ENCODE measurements at regions not wholly inside any gene's neighbourhood (a gene's known extent, or its start where the extent isn't known, plus 50 kb on each side); places are given as distances from the start of the nearest gene placed in this dataset.

DNA sequence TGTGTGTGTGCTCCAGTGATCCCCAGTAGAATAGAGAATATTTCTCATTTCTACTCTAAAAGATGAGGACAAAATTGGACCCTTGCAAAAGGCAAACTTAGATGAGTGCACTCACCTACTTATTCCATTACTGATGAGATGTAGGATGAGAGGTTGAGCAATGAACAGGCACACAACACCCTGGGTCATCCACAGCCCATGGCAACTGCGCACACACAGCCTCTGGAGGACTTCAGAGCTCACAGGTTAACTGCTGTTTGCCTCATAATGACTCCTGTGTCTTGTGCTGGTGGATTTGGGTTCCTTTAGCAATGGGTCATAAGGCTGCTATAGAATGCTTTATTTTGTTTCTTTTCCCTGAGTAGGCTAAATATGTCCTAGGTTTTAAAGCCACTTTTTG is 103.6 kb upstream of the TNFAIP3 start:
- DNase-seq = no peak

DNA sequence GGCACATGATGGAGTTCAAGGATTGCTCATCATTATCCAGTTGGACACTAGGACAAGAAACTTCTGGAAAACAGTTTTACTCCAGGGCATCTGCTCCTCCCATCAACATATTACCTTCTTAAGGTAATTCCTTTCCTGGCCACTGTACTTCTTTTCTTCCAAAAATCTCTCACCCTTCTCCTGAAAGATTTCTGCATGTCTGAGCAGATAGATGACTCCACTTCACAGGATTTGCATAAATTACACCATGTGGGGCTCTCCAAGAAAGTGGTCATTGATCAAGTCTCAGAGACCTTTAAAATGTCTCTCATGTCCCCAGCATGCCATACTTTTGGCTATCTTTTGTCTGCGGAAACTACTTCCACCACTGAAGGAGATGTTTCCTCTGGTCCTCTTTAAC is 103.2 kb upstream of the TNFAIP3 start:
- no peak for DNase-seq

DNA sequence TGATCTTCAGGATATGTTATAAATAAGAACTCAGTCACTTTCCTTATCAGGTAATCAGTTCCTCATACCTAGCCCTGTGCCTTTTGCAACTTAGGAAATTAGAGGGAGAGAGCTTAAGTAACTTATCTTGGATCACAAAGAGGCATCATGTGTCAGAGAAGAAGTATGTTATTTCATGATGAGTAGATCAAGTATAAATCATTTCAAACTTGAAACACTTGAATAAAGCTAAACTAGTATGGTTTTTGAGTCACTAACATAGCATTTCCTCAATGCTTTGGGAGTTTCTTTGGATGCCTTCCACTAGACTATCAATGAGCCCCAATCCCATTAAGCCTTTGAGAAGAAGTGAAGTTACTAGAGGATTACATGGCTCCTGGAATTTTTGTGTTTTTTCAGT is 102.6 kb upstream of the TNFAIP3 start:
- no peak for DNase-seq

DNA sequence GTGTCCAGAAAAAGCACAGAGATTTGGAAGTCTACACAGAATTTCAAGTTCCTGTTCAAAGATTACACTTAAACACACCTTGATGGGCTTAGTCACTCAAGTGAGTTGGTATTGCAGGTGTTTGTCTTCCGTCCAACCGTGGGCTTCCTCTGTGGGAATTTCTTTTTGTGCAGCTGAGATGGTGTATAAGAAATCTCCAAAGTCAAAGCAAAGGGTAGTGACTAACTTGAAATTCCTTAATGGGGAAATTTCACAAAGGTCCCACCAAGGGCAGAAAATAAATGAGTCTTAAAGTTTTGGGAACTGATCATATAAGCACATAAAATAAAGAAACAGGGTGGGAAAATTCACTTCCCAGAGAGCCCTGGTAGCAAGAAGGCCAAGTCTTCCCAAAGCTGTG is 102.0 kb upstream of the TNFAIP3 start:
- no peak for DNase-seq

DNA sequence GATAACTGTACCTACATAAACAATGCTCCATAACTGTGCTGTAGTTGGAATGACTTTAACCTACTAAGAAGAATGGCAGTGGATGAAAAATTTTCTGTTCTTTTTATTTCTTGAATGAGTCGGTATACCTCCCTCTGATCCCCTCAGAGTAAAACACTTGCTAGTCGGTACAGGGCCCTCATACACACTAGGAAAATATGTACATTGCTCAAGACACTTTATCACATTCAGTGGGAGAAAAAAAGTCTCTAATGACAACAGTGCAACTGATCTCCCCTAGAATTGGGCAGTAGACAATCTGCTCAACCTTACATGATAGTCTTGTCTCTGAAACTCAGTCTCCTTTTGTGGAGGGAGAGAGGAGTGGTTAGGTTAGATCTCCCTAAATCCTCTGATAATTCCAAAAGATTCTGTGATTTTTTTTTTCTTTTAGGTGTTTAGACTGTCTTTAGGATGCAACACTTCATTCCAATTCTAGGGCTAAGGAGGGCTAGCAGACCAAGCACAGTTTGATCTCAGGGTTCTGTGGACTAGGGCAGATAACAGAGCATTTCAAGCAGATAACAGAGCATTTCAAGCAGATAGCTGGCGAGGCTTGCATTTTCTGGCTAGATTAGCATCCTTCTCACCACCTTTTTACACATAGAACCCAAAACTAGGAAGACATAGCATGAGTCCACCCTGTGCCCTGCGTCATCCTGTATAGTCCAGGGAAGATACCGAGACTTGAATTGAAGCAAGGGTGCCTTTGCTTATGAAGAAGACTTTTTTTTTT is 100.3 kb upstream of the TNFAIP3 start:
- DNase-seq = no peak

DNA sequence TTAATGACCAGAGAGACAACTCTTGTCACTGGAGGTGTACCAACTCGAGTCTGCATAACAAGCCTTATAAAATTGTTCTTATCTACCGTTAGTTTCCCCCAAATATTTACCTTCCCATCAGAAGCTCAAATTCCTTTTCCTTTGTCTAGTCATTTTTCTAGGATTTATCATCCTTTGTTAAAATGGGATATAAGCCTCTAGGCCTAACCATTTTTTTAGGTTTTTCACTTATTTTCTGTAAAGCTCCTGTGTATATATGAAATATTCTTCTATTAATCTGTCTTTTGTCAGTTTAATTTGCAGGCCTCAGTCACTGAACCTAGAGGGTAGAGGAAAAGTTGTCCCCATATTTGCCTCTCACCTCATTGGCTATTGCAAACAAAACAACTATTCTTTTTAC is 99.6 kb upstream of the TNFAIP3 start:
- DNase-seq = no peak

DNA sequence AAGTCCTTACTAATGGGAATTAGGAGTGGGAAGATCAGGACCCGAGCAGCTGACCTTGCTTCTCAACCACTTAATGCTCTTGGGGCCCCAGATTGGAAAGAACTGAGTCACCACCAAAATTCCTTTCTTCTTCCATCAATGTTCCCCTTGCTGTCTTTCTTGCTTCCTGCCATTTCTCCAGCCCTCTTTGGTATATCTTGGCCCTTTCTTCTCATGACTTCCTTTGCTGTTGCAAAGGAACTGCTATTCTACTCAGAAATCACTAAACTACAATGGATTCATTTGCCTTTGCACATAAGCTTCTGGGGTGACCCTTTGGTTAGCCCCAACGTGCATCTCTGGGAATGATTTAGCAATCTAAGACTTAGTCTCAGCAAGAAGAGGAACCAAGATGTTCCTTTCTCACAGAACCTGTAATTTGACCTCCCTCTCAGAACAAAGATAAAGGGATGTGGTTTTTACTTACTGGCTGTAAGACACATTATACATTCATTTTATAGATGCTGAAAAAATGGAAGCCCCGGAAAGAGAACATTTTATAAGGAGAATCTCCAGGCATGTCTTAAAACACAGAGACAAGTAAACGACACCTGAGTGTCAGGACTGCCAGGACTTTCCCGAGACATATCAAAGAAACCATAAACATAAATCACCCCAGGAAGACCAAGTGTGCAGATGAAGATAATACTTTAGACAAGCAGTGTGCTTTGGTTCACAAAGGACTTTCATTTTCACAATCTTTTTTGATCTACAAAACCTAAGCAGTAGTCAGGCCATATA is 99.0 kb upstream of the TNFAIP3 start:
- DNase-seq = no peak

DNA sequence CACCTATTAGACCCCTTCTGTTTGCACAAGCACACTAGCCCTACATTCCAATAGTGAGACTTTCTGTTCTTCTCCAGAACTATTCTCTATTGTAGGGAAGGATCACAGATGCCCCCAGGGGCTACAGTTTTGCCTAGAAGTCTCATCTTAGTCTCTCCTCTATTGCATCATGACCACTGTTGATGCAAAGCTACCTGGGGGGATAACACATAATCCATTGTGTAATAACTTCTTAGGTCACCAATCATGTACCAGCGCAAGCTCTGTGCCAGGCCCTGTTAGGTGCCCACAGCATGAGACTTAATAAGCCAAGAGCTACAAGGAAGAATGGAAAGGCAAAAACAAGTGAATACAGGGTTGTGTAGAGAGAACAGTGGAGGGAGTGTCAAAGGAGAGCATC is 98.1 kb upstream of the TNFAIP3 start:
- no peak for DNase-seq

DNA sequence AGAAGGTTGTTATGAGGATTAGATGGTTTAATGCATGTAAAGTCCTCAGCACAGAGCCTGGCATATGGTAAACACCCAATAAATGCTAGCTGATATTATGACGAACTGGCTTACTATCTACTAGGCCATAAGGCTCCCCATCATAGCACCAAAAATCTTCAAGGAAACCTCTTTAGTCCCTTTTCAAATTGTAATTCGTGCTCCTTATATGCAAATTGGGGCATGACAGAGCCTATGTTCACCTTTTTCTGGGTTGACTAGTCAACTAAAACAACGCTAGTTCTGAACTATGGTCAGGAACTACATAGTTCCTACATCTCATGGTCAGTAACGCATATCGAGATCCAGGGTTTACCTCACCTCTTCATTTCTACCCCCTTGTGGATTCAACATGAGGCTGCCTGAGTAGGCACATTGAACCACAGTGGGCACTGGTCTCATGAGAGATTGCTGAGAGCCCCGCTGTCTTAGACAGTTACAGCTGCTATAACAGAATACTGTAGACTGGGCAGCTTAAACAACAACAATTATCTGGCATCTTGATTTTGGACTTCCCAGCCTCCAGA is 97.2 kb upstream of the TNFAIP3 start:
- no peak for DNase-seq

DNA sequence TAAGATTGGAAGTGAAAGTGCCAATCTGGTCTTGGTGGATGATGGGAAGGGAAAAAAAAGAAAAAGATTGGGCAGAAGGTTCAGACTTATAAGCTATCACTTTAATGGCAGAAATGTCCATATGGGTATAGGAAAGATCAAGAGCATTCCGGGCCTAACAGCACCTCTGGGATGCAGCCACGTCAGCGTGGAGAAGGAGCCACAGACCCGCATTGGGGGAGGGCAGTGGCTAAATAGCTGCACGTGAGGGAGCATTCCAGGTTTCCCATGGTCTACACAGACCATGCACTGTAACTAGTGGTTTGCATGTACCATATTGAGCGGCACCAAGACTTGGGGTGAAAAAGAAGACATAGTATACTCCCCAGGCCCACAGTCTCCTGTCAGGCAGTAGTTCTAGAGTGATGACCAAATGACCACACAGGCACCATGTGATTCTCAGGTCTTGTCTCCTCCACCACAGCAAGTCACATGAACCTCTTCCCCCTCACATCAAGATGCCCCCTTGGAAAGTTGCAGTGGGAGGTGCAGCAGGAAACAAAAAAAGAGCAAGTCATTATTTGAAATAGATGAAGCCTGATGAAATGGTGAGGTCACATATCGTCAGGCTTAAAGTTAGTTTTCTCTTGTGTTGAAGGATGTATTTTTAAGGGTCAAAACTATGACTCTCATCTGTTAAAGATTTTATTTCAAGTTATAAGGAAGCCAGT is 94.4 kb upstream of the TNFAIP3 start:
- no peak for DNase-seq

DNA sequence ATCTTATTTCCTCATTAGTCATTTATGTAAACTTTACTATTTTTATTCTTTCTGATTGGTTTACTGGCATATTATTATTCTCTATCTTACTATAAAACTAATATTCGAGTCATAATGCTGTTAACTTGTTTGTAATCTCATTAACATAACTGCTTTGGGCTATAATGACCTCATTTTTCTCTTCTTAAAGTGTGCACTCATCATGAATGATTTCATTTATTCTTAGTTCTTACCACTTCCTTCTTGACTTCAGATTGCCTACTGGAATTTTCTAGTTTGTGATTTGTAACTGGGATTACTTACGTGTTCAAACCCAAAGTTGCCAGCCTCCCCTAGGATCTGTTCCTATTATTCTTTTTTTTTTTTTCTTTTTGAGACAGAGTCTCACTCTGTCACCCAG is 91.8 kb upstream of the TNFAIP3 start:
- DNase-seq = no peak

DNA sequence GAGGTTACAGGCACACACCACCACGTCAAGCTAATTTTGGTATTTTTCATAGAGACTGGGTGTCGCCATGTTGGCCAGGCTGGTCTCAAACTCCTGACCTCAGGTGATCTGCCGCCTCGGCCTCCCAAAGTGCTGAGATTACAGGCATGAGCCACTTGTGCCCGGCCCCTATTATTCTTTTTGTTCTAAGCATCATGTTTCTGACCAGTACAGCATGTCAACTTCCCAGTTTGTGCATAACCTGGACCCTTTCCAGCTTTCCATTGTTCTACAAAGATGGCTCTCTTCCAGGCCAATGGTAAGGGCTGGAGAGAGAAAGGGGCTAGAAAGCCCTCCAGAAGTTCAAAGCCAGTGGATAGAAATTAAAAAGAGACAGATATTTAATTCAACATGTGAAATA is 91.3 kb upstream of the TNFAIP3 start:
- DNase-seq = no peak

DNA sequence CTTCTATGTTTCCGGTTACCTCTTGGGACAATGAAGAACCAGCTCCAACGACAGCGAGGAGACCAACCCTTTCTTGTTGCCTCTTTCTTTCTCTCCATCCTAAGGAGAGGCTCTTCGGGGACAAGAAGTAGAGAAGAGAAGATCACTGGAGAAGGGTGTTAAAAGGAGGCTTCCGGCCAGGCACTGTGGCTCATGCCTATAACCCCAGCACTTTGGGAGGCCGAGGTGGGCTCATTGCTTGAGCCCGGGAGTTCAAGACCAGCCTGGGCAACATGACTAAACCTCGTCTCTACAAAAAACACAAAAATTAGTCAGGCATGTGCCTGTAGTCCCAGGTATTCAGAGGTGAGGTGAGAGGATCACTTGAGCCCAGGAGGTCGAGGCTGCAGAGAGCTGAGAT is 90.8 kb upstream of the TNFAIP3 start:
- no peak for DNase-seq

DNA sequence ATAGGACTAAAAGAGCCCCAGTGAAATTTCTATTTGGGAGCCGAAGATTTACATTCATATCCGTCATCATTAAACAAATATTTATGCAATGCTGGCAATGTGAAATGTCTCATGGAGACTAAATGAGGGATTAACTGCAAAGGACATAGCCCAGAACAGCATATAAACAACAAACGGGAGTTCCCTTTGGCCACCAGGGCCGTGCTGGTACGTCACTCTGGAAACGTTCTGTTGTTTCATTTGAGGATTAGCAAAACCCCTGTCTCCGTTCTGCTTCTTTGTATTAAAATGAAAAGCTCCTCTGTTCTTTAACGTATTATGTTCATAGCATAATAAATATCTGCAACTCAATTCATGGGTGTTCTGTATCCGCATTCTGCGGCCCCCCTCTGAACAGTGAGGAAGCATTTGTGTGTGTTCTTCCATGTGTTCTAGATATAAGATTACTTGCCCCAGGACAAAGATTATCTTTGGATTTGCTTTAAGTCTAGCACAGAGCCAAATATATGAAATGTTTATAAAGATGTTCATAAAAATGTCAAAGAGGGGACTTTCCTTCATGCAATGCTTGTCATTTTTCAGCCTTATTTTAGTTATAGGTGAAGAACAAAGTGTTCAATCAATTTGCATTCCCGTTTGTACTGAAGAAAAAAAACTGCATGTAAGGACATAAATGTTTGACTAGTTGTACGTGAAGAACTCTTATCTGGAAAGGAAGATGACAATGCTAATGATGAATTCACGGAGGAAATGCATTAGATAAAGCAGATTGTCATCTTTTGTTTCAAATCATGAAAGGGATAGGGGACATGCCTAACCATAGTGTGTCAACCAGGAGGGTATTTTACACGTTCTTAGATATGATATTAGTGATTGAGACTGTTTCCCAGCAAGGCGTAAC is 90.0 kb upstream of the TNFAIP3 start:
- DNase-seq = no peak

DNA sequence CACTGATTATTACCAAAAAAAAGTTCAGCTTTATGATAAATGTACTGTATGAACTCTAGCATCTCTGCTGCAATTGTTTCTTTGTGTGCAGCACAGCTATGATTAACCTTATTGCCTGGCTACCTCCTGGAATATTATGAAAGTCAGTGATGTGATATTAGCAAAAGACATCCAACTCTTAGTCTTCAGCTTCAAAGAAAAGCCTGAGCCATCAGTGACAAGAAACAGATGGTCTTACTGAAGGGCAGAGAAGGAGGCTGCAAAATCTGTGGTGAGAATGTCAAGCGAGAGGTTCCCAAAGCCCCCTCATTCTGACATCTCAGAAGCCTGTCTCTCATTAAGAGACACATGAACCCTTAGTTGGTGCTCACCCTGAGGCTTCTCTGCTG is 89.4 kb upstream of the TNFAIP3 start:
- no peak for DNase-seq

DNA sequence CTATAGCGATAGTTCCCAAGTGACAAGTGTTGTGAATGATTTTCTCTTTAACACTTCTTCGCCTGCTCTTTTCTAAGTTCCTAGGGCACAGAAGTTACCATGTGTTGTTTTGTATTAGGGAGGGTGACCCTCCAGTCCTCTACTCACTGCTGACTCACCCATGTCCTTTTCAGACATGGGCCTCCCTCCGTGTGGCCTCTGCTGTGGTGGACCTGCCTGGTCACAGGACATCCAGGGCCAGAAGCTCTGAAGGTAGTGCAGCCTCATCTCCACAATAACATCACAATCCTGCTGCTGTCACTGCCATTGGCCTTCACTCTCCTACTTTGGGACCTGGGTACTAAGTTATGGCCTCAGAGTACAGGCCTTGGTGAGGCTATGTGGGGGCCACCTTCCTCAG is 87.1 kb upstream of the TNFAIP3 start:
- no peak for DNase-seq

DNA sequence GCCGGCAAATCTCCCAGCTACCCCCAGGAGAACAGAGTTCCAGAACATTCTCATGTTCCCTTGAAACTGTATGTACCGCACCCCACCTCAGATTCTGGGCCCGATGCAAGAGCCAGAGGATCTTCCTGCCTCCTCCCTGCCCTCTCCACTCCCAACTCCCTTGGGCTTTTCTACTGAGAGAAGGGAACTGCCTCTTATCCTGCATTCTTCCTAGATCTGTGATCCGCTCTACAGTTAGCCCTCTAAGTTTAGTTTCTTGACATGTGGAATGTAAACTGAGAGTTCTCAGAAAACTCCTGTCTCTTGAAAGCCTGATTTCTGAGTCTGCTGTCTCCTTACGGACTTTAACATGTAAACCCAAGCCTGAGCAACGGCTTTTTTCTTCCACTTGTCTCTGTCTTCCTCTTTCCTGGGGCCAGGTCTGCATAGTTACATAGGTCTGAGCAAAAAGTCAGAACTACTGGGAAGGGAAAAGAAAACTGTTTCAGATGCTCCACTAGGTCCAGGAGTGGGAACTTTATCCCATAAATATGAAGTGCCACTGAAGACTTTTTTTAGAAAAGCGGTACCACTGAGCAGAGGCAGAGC is 86.5 kb upstream of the TNFAIP3 start:
- DNase-seq = no peak

DNA sequence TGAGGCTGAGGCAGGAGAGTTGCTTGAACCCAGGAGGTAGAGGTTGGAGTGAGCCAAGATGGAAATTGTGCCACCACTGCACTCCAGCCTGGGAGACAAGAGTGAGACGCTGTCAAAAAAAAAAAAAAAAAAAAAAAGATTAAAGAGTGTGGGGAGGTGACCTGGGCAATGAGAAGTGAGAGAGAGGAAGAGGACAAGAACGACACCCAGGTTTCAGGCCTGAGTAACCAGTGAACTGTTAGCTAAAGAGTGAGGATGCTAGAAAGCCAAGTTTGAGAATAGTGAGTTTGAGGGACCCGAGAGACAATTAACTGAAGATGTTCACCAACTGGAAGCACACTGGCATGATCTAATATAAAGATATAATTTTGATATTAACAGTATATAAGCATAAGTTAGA is 85.4 kb upstream of the TNFAIP3 start:
- DNase-seq = no peak

DNA sequence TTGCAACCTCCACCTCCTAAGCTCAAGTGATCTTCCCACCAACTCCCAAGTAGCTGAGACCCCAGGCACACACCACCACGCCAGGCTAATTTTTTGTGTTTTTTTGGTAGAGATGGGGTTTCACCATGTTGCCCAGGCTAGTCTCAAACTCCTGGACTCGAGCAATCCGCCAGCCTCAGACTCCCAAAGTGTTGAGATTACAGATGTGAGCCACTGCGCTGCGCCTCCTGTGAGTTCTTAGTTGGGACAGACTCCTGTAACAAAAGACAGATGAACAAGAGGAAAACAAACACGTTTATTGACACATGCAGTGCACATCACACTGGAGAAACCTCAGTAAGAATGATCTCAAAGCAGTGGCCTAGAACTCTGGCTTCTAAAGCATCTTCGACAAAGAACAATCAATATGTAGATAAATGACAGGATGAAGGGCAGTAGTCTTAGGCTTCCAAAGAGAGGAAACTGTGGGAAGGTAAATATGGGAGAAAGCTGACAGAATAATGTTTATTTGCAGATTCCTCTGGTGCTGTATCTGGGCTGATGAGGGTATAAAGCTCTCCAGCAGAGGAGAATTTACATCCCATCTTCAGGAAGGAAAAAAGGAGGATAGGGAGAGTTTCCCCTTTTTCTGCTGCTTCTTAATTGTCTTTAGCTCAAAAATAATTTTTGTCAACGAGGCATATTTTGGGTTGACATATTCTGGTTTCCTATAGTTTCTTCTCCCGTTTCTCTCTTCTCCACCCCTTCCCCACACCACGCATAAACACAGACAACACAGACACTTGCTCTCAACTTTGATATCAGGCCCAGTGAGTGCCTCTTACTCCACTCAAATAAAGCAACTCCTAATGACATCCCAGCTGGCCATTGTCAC is 84.7 kb upstream of the TNFAIP3 start:
- DNase-seq = no peak

DNA sequence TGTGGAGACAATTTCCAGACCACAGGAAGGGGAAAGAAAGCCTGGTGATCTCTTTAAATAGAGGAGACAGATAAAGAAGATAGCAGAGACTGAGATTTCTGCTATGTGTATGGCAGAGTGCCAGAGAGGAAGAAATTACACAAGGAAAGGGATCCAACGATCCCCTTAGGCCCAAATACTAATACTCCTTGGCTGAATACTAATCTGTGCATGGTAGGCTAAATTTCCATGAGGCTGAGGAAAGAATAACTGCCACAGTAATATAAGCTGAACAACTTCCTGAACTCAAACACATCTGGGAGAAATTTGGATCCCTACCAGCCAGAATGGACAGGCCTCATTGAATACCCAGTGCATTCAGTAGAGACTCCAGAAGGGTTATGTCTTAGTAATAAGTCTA is 83.3 kb upstream of the TNFAIP3 start:
- no peak for DNase-seq

DNA sequence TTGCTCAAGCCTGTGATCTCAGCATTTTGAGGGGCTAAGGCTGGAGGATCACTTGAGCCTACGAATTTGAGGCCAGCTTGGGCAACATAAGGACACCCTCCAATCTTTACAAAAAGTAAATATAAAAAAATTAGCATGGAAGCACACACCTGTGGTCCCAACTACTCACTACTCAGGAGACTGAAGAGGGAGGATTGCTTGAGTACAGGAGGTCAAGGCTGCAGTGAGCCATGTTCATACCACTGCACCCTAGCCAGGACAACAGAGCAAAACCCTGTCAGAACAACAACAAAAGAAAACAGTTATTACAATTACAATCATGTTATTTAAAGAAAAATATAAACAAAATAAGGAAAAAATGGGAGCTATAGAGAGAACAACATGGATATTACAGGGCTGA is 82.5 kb upstream of the TNFAIP3 start:
- no peak for DNase-seq

All from NCI-H1417 treated with DMSO at 0.1 percent for 48 hours (cell line).